Esophagus squamous epithelium (tissue), 5 donors: ENCODE measurements at regions not wholly inside any gene's neighbourhood (a gene's known extent, or its start where the extent isn't known, plus 50 kb on each side); places are given as distances from the start of the nearest gene placed in this dataset.

Experiments
- DNase-seq: peaks from one replicate; lab custom pipeline; 2025; lab: John Stamatoyannopoulos, UW
- H3K27ac ChIP-seq, 4 donors: fragments of 200-600 bp; sonication (generic); one replicate each; pipeline ENCODE4 v1.5.1; 2016 to 2019; ENCODE audit warnings: mild to moderate bottlenecking in 1 of 4
- H3K27me3 ChIP-seq, 4 donors: fragments of 200-600 bp; sonication (generic); 1 replicate in 3 of 4; 2 replicates in 1 of 4; pipeline versions ENCODE4 v1.5.1 to v1.6.0; 2017 to 2021; ENCODE audit warnings: antibody characterized with exemption in 1 of 4
- H3K36me3 ChIP-seq, 3 donors: fragments of 200-600 bp; sonication (generic); one replicate each; pipeline ENCODE4 v1.5.1; 2016 to 2019
- H3K4me1 ChIP-seq, 3 donors: fragments of 200-600 bp; sonication (generic); one replicate each; pipeline ENCODE4 v1.5.1; 2017 to 2019
- H3K4me3 ChIP-seq, 4 donors: fragments of 200-600 bp; sonication (generic); 1 replicate in 3 of 4; 2 replicates in 1 of 4; pipeline ENCODE4 v1.5.1; 2016 to 2019; ENCODE audit warnings: mild to moderate bottlenecking in 2 of 4, moderate library complexity in 1 of 4
- H3K9me3 ChIP-seq, 3 donors: fragments of 200-600 bp; sonication (generic); one replicate each; pipeline ENCODE4 v1.5.1; 2016 to 2019
- POLR2A ChIP-seq, 4 donors: fragments of 450-650 bp; IDR thresholded peaks; one replicate each; pipeline ENCODE4 v1.6.1; 2017; ENCODE audit warnings: antibody characterized with exemption in 4 of 4, mild to moderate bottlenecking in 4 of 4, moderate library complexity in 3 of 4
- WGBS, 2 donors: methylation state at CpG; one replicate each; pipeline ENCODE4 v1.1.5; 2018; 5-methylcytosine and 5-hydroxymethylcytosine counted together
- intact Hi-C: fragments of 100-400 bp; cut with DNase I; formaldehyde crosslinking; loops from one replicate; pipeline ENCODE4 v1.15.0; 2022
- TF ChIP-seq, protein P1 (sequence below), 6 experiments: fragments of 450-650 bp in 4 of 6; fragments of 200-600 bp in 2 of 6; sonication (generic) in 2 of 6; IDR thresholded peaks; one replicate each; pipeline ENCODE4 v1.5.1; 2016 to 2019; ENCODE audit warnings: antibody characterized with exemption in 6 of 6, mild to moderate bottlenecking in 4 of 6, moderate library complexity in 4 of 6
- donor health status: DM: yes; HTN: yes; CAD: no.

DNA sequence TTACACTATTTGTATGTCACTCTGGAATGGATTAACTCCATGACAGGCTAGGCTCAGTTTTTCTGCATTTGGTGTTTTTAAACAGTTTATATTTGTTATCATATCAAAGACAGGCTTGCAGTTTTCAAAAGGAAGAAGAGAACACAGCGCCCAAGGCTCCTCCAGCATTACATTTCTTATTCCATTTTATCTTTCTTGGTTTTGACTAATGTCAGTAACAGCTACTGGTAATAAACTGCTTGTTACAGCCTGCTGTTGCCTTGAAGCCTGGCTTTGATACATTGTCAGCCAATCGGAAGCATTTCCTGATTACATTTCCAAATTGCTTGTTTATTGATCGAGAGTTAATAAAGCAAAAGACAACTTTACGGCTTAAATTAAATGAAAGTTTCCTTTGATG lies 166.0 kb upstream of the MDFIC start:
- TF ChIP-seq, protein P1, sequence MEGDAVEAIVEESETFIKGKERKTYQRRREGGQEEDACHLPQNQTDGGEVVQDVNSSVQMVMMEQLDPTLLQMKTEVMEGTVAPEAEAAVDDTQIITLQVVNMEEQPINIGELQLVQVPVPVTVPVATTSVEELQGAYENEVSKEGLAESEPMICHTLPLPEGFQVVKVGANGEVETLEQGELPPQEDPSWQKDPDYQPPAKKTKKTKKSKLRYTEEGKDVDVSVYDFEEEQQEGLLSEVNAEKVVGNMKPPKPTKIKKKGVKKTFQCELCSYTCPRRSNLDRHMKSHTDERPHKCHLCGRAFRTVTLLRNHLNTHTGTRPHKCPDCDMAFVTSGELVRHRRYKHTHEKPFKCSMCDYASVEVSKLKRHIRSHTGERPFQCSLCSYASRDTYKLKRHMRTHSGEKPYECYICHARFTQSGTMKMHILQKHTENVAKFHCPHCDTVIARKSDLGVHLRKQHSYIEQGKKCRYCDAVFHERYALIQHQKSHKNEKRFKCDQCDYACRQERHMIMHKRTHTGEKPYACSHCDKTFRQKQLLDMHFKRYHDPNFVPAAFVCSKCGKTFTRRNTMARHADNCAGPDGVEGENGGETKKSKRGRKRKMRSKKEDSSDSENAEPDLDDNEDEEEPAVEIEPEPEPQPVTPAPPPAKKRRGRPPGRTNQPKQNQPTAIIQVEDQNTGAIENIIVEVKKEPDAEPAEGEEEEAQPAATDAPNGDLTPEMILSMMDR (IDR thresholded peaks at IDR 0.05): no peak
- TF ChIP-seq POLR2A (IDR thresholded peaks at IDR 0.05): no peak
- WGBS, 2 donors: 72 to 75% methylated on average over 4 of the region's 4 CpGs
- Histone ChIP-seq H3K4me3 (no peak overlapping the region), H3K4me1 (no peaks in the 10 kb centered on the region), H3K27me3 (no peaks in the 10 kb centered on the region), H3K27ac (no peak overlapping the region), H3K9me3 (no peaks in the 10 kb centered on the region), H3K36me3 (no peaks in the 10 kb centered on the region)
- intact Hi-C loops: no loop called here
- DNase-seq: no peak

DNA sequence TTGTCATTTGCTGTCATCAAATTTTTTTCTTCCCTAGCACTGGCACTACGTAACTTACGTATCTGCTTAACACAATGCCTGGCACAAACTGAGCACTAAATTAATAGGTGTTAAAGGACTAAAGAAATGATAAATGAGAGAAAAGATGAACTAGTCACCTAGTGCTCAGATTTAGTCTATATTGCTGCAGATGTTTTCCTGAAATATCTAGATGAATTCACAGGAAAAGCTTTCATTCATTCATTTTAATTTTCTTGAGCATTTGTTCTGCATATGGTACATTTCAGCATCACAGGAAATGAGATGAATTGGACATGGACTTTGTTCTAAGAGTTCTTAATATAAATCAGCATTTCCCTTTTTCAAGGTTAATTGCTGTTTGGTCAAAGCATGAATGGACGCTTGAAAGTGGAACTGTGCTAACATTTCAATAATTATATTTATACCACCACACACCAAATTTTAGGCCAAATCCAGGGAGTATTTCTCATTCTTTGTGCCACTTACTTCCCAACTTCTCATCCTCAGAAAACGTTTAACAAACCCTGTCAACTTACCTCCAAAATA lies 163.2 kb upstream of the MDFIC start:
- H3K4me3 ChIP-seq: no peak overlapping the region
- DNase-seq: no peak
- no peak overlapping the region for H3K27ac ChIP-seq
- H3K36me3 ChIP-seq: no peaks in the 10 kb centered on the region
- H3K27me3 ChIP-seq: no peaks in the 10 kb centered on the region
- no peaks in the 10 kb centered on the region for H3K4me1 ChIP-seq
- WGBS, 2 donors: 64 to 67% methylated on average over 4 of the region's 4 CpGs
- no peaks in the 10 kb centered on the region for H3K9me3 ChIP-seq
- intact Hi-C loops: no loop called here
- TF ChIP-seq, protein P1 (IDR thresholded peaks at IDR 0.05): no peak
- no peak for TF ChIP-seq POLR2A (IDR thresholded peaks at IDR 0.05)

DNA sequence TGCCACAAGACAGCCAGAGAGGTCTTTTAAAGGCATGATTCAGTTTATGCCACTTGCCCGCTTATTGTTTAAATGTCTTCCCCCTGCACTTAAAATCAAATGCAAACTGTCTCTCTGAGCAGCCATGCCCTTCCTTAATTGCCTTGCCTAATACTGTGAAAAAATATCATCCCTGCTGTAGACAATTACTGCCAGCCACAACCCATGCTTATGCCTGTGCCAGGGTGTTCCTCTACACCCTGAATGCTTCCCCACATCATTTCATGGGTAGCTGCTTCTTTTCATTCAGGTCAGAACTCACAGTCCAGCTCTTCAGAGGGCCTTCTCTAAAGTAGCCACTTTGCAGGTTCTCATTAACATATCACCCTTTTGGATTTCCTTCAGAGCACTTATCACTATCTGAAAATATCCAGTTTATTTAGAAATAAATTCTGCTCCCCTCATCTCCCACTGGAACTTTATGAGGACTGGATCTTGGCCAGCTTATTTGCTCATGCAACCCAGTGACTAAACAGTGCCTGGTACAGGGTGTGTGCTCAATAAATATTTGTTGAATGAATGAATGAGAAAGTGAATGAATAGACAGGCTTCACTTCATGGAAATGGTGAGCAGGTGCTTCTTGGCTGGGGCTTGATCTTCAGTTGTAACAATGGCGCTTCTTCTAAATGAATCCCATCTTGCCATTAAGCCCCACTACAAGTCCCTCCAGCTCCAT lies 162.4 kb upstream of the MDFIC start:
- WGBS, 2 donors: 76 to 90% methylated on average over 2 of the region's 2 CpGs
- no peak for DNase-seq

DNA sequence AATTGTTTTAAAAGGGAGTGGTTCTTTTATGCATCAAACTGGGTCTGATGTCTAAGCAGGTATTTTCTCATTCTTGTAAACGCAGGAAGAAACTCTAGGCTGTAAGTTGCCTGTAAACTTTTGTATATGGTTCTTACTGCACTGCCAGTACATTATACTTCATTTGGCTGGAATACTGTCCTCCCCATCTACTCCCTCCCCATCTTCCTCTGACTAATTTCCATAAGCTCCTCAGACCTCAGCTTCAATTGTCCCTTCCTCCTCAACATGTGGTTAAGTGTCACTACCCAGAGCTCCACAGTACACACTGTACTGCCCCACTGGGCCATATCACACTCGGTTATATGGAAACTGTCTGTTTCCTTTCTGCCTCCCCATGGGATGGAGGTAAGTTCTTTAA lies 161.4 kb upstream of the MDFIC start:
- no peaks in the 10 kb centered on the region for H3K9me3 ChIP-seq
- H3K4me3 ChIP-seq: no peak overlapping the region
- 72 to 73% methylated on average over 2 of the region's 2 CpGs for WGBS, 2 donors
- H3K27me3 ChIP-seq: no peaks in the 10 kb centered on the region
- intact Hi-C loops: no loop called here
- no peak overlapping the region for H3K27ac ChIP-seq
- no peaks in the 10 kb centered on the region for H3K4me1 ChIP-seq
- DNase-seq: no peak
- TF ChIP-seq, protein P1 (IDR thresholded peaks at IDR 0.05): no peak
- TF ChIP-seq POLR2A (IDR thresholded peaks at IDR 0.05): no peak
- H3K36me3 ChIP-seq: no peaks in the 10 kb centered on the region

More for the DNA sequence above, 162.4 kb upstream of the MDFIC start:
- no peak for TF ChIP-seq POLR2A (IDR thresholded peaks at IDR 0.05)
- TF ChIP-seq, protein P1 (IDR thresholded peaks at IDR 0.05): no peak
- H3K36me3 ChIP-seq: no peaks in the 10 kb centered on the region
- intact Hi-C loops: no loop called here
- no peak overlapping the region for H3K4me3 ChIP-seq
- no peaks in the 10 kb centered on the region for H3K27me3 ChIP-seq
- H3K4me1 ChIP-seq: no peaks in the 10 kb centered on the region
- no peaks in the 10 kb centered on the region for H3K9me3 ChIP-seq
- H3K27ac ChIP-seq: no peak overlapping the region

DNA sequence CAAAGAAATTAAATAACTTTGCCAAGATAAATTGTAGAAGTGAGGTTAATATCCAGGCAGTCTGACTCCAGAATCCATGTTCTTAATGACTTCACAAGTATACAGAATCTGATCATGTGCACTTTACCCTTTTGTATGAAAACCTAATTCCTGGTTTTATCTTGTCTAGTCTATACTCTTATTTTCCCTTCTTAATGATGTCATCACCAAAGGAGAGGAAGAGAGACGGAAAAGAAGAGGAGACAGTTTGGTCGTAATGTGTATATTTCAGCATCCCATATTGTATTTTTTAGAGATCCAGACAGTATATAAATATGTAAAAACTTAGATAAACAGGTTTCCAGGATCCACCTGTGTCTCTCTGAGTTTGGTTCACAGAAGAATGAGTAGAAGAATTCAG lies 159.9 kb upstream of the MDFIC start:
- H3K27me3 ChIP-seq: no peaks in the 10 kb centered on the region
- intact Hi-C loops: no loop called here
- no peak for DNase-seq
- H3K4me1 ChIP-seq: no peaks in the 10 kb centered on the region
- H3K36me3 ChIP-seq: no peaks in the 10 kb centered on the region
- no peak overlapping the region for H3K27ac ChIP-seq
- TF ChIP-seq, protein P1 (IDR thresholded peaks at IDR 0.05): no peak
- no peak for TF ChIP-seq POLR2A (IDR thresholded peaks at IDR 0.05)
- no peak overlapping the region for H3K4me3 ChIP-seq
- 75 to 84% methylated on average over 2 of the region's 2 CpGs for WGBS, 2 donors
- no peaks in the 10 kb centered on the region for H3K9me3 ChIP-seq
